IMR-90 (cell line): ENCODE measurements at regions not wholly inside any gene's neighbourhood (a gene's known extent, or its start where the extent isn't known, plus 50 kb on each side); places are given as distances from the start of the nearest gene placed in this dataset.

Experiments used
- ATAC-seq: fragments of 200-7000 bp; cut with Tn5 transposase; 2 replicates; pipeline ENCODE4 v1.9.1; 2020; ENCODE audit warnings: low read depth, mild to moderate bottlenecking, moderate library complexity
- BruUV-seq: library from RNA; stranded (reverse); fragments of 400-500 nt; replicated peaks from 2 replicates; lab custom pipeline; 2021; lab: Mats Ljungman, UMichigan
- CTCF ChIA-PET: fragments of 300-600 bp; formaldehyde crosslinking; extraction: SDS; loops from one replicate; lab custom pipeline; 2021; ENCODE audit warnings: antibody characterized with exemption; lab: Yijun Ruan, JAX
- POLR2A ChIA-PET: fragments of 300-600 bp; sonication (Branson Sonifier 250); formaldehyde crosslinking; loops from one replicate; lab custom pipeline; 2022; ENCODE audit warnings: antibody characterized with exemption; ENCODE audit not compliant: unreplicated experiment; lab: Charles Lee
- DNase-seq: peaks from one replicate; pipeline ENCODE4 v3.0.0; 2013
- H2AFZ ChIP-seq: replicated peaks from 2 replicates; pipeline ENCODE3; 2013; ENCODE audit warnings: low read length, mild to moderate bottlenecking; ENCODE audit not compliant: poor library complexity
- H2AK5ac ChIP-seq: 2 replicates; pipeline ENCODE4 v1.6.1; 2013; ENCODE audit warnings: low read depth, low read length, inconsistent platforms
- H2AK9ac ChIP-seq: replicated peaks from 2 replicates; pipeline ENCODE3; 2013; ENCODE audit warnings: mild to moderate bottlenecking, low read depth, low read length, moderate library complexity; ENCODE audit not compliant: poor library complexity
- H2BK120ac ChIP-seq: 2 replicates; pipeline ENCODE4 v1.6.1; 2013; ENCODE audit warnings: low read depth, low read length, inconsistent platforms
- H2BK15ac ChIP-seq: 3 replicates; pipeline ENCODE4 v1.6.1; 2013; ENCODE audit warnings: low read depth, low read length, inconsistent platforms
- H2BK20ac ChIP-seq: 2 replicates; pipeline ENCODE4 v1.6.1; 2013; ENCODE audit warnings: low read depth, mild to moderate bottlenecking, inconsistent platforms, low read length, moderate library complexity
- H2BK5ac ChIP-seq: 2 replicates; pipeline ENCODE4 v1.6.1; 2013; ENCODE audit warnings: mild to moderate bottlenecking, low read depth, low read length, inconsistent platforms; ENCODE audit not compliant: poor library complexity, severe bottlenecking
- H3K14ac ChIP-seq: replicated peaks from 2 replicates; pipeline ENCODE4 v1.6.1; 2013; ENCODE audit warnings: low read depth, low read length, inconsistent platforms
- H3K18ac ChIP-seq: 2 replicates; pipeline ENCODE4 v1.6.1; 2013; ENCODE audit warnings: low read depth, low read length, control low read depth
- H3K23ac ChIP-seq: 2 replicates; pipeline ENCODE4 v1.6.1; 2013; ENCODE audit warnings: low read depth, low read length, inconsistent platforms
- H3K27ac ChIP-seq: 2 replicates; pipeline ENCODE4 v1.5.1; 2013; ENCODE audit warnings: mild to moderate bottlenecking, control low read depth, low read length; ENCODE audit not compliant: insufficient read depth
- H3K27me3 ChIP-seq: 2 replicates; pipeline ENCODE4 v1.6.1; 2013; ENCODE audit warnings: low read length; ENCODE audit not compliant: control insufficient read depth, insufficient read depth
- H3K36me3 ChIP-seq: 2 replicates; pipeline ENCODE4 v1.6.1; 2013; ENCODE audit warnings: low read length, mixed read lengths; ENCODE audit not compliant: control insufficient read depth, insufficient read depth
- H3K4ac ChIP-seq: 2 replicates; pipeline ENCODE4 v1.6.1; 2013; ENCODE audit warnings: low read depth, low read length, inconsistent platforms
- H3K4me1 ChIP-seq: 2 replicates; pipeline ENCODE4 v1.6.1; 2013; ENCODE audit warnings: low read length, mixed read lengths; ENCODE audit not compliant: control insufficient read depth, insufficient read depth
- H3K4me2 ChIP-seq: 2 replicates; pipeline ENCODE4 v1.6.1; 2013; ENCODE audit warnings: low read depth, mild to moderate bottlenecking, control low read depth, low read length, moderate library complexity
- H3K4me3 ChIP-seq: 2 replicates; pipeline ENCODE4 v1.5.1; 2013; ENCODE audit warnings: low read depth, mild to moderate bottlenecking, control low read depth, low read length, moderate library complexity; ENCODE audit not compliant: insufficient read depth
- H3K56ac ChIP-seq: 2 replicates; pipeline ENCODE4 v1.6.1; 2013; ENCODE audit warnings: low read length, inconsistent platforms; ENCODE audit not compliant: insufficient read depth; ENCODE audit errors: extremely low read depth
- H3K79me1 ChIP-seq, 2 experiments: 2 replicates each; pipeline ENCODE4 v1.6.1; 2013; ENCODE audit warnings: low read length in 2 of 2, inconsistent platforms in 1 of 2, low read depth in 1 of 2
- H3K9ac ChIP-seq: 2 replicates; pipeline ENCODE4 v1.6.1; 2013; ENCODE audit warnings: low read depth, low read length, control low read depth
- H3K9me1 ChIP-seq: 2 replicates; pipeline ENCODE4 v1.6.1; 2013; ENCODE audit warnings: low read length, inconsistent platforms; ENCODE audit not compliant: insufficient read depth
- H3K9me3 ChIP-seq: 2 replicates; pipeline ENCODE4 v1.6.1; 2013; ENCODE audit warnings: low read length; ENCODE audit not compliant: control insufficient read depth, insufficient read depth
- H4K20me1 ChIP-seq: 2 replicates; pipeline ENCODE4 v1.6.1; 2013; ENCODE audit warnings: low read length, inconsistent platforms; ENCODE audit not compliant: insufficient read depth
- H4K5ac ChIP-seq: 2 replicates; pipeline ENCODE4 v1.6.1; 2013; ENCODE audit warnings: mild to moderate bottlenecking, low read depth, low read length, control low read depth
- H4K8ac ChIP-seq, 2 experiments: 2 replicates each; pipeline ENCODE4 v1.6.1; 2013; ENCODE audit warnings: low read depth in 2 of 2, low read length in 2 of 2, control low read depth in 1 of 2, inconsistent platforms in 1 of 2
- H4K91ac ChIP-seq: 2 replicates; pipeline ENCODE4 v1.6.1; 2013; ENCODE audit warnings: low read depth, low read length, inconsistent platforms; ENCODE audit not compliant: insufficient read depth
- BHLHE40 ChIP-seq: fragments of 150-350 bp; IDR thresholded peaks from 2 replicates; pipeline ENCODE4 v1.6.1; 2016; ENCODE audit warnings: mild to moderate bottlenecking, low read depth, low read length
- CEBPB ChIP-seq: IDR thresholded peaks from 2 replicates; pipeline ENCODE4 v1.6.1; 2012; ENCODE audit warnings: low read depth, low read length, improper control_type of control experiment
- CHD1 ChIP-seq: IDR thresholded peaks from 2 replicates; pipeline ENCODE4 v1.6.1; 2012; ENCODE audit warnings: low read depth, low read length, improper control_type of control experiment
- FOS ChIP-seq: fragments of 150-350 bp; IDR thresholded peaks from 2 replicates; pipeline ENCODE4 v1.6.1; 2016; ENCODE audit warnings: low read depth, low read length
- MAFK ChIP-seq: IDR thresholded peaks from 2 replicates; pipeline ENCODE4 v1.6.1; 2012; ENCODE audit warnings: low read depth, low read length, improper control_type of control experiment
- MXI1 ChIP-seq: IDR thresholded peaks from 2 replicates; pipeline ENCODE4 v1.6.1; 2012; ENCODE audit warnings: low read depth, mild to moderate bottlenecking, low read length, moderate library complexity, borderline replicate concordance
- NFE2L2 ChIP-seq: fragments of 150-350 bp; IDR thresholded peaks from 2 replicates; pipeline ENCODE4 v1.6.1; 2016; ENCODE audit warnings: low read depth, mild to moderate bottlenecking, low read length
- POLR2A ChIP-seq: IDR thresholded peaks from 2 replicates; pipeline ENCODE4 v1.6.1; 2012; ENCODE audit warnings: mild to moderate bottlenecking, low read depth, low read length
- RAD21 ChIP-seq: IDR thresholded peaks from 2 replicates; pipeline ENCODE4 v1.6.1; 2012; ENCODE audit warnings: low read length, improper control_type of control experiment
- RCOR1 ChIP-seq: IDR thresholded peaks from 2 replicates; pipeline ENCODE4 v1.6.1; 2012; ENCODE audit warnings: mild to moderate bottlenecking, low read length, improper control_type of control experiment; ENCODE audit not compliant: insufficient replicate concordance
- RFX5 ChIP-seq: IDR thresholded peaks from 2 replicates; pipeline ENCODE4 v1.8.0; 2012; ENCODE audit warnings: low read depth, mild to moderate bottlenecking, low read length, moderate library complexity
- SMC3 ChIP-seq: fragments of 150-350 bp; IDR thresholded peaks from 2 replicates; pipeline ENCODE4 v1.6.1; 2016; ENCODE audit warnings: low read depth, mild to moderate bottlenecking, antibody characterized with exemption, low read length, moderate library complexity
- WGBS, 2 experiments: methylation state at CpG; one replicate each; pipeline versions ENCODE4 v1.1.5 to v1.1.7; 2013; ENCODE audit warnings: missing lambda C conversion rate in 2 of 2; ENCODE audit not compliant: insufficient read length in 1 of 2; ENCODE audit errors: extremely low coverage in 2 of 2; 5-methylcytosine and 5-hydroxymethylcytosine counted together
- dilution Hi-C: fragments of 300-500 bp; cut with HindIII; formaldehyde crosslinking; loops from one replicate; pipeline ENCODE4 v1.14.3; 2018; ENCODE audit warnings: low sequenced_read_pairs; ENCODE audit not compliant: unreplicated experiment
- in situ Hi-C: fragments of 300-500 bp; cut with MboI; formaldehyde crosslinking; loops from 3 replicates; pipeline ENCODE4 v1.14.3; 2019; ENCODE audit warnings: low sequenced_read_pairs, inconsistent platforms, mixed read lengths
- intact Hi-C: fragments of 100-400 bp; cut with micrococcal nuclease; formaldehyde crosslinking; loops from 2 replicates; pipeline ENCODE4 v1.10.0; 2022
- TF ChIP-seq, protein P1 (sequence below): conservative IDR thresholded peaks from 2 replicates; pipeline ENCODE4 v1.5.1; 2012; ENCODE audit warnings: mild to moderate bottlenecking, low read depth, low read length, improper control_type of control experiment

DNA sequence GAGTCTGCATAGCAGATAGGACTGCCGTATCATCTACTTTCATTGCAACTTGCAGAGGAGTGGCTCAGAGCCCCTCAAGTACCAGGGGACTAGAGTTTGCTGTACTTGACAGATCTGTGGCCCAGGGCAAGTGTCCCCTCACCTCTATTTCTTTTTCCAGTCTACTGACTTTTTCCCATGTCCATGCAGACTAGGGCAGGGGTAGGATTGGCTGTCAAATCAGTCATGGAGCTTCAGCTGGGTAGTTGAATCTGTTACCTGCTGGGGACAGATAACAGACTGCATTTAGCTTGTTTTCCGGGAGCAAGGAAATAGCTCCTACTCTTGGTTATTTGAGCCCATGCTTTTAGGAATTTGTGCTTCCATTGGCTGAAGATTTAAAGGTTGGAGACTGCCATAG, 121.0 kb upstream of the CDK13 start:
- Histone ChIP-seq H3K27me3 (peaks cover 23% of the 10 kb centered on the region), H3K79me1 (no peaks in the 10 kb centered on the region), H3K9me1 (no peaks in the 10 kb centered on the region), H2BK20ac (no peak overlapping the region), H3K9me3 (no peaks in the 10 kb centered on the region), H2AK5ac (no peak overlapping the region), H4K91ac (no peak overlapping the region), H3K4ac (no peak overlapping the region), H2BK120ac (no peak overlapping the region), H4K20me1 (no peaks in the 10 kb centered on the region), H4K8ac (no peak overlapping the region), H4K5ac (no peak overlapping the region), H3K9ac (no peak overlapping the region), H3K4me1 (no peaks in the 10 kb centered on the region), H3K27ac (no peak overlapping the region), H3K23ac (no peak overlapping the region), H3K4me2 (no peak overlapping the region), H3K4me3 (no peak overlapping the region), H3K18ac (no peak overlapping the region), H2BK5ac (no peak overlapping the region), H3K56ac (no peak overlapping the region), H3K14ac (no peak overlapping the region), H2AFZ (no peak overlapping the region), H2BK15ac (no peak overlapping the region), H3K36me3 (no peaks in the 10 kb centered on the region), H2AK9ac (no peak overlapping the region)
- DNase-seq (no peak), ATAC-seq (no peak)
- in situ Hi-C loops (no loop called here), dilution Hi-C loops (no loop called here), intact Hi-C loops (no loop called here)
- BruUV-seq: no TSS peak
- WGBS, 2 experiments: 67% methylated on average over 2 of the region's 2 CpGs; no CpG with 5 or more reads in 1 of the 2 experiments
- ChIA-PET POLR2A (no interaction called here), CTCF (interaction anchor here (0.6 kb wide), 1 partner anchor 247 kb away, joined by 3 read pairs; no protein-coding TSS in a partner anchor)
- TF ChIP-seq CEBPB (no peak), RAD21 (no peak), SMC3 (no peak), POLR2A (no peak), MXI1 (no peak), NFE2L2 (no peak), CHD1 (no peak), RFX5 (no peak), FOS (no peak), RCOR1 (no peak), BHLHE40 (no peak), MAFK (no peak)
- TF ChIP-seq, protein P1, sequence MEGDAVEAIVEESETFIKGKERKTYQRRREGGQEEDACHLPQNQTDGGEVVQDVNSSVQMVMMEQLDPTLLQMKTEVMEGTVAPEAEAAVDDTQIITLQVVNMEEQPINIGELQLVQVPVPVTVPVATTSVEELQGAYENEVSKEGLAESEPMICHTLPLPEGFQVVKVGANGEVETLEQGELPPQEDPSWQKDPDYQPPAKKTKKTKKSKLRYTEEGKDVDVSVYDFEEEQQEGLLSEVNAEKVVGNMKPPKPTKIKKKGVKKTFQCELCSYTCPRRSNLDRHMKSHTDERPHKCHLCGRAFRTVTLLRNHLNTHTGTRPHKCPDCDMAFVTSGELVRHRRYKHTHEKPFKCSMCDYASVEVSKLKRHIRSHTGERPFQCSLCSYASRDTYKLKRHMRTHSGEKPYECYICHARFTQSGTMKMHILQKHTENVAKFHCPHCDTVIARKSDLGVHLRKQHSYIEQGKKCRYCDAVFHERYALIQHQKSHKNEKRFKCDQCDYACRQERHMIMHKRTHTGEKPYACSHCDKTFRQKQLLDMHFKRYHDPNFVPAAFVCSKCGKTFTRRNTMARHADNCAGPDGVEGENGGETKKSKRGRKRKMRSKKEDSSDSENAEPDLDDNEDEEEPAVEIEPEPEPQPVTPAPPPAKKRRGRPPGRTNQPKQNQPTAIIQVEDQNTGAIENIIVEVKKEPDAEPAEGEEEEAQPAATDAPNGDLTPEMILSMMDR: no peak
